ENCODE measurements at regions not wholly inside any gene's neighbourhood (a gene's known extent, or its start where the extent isn't known, plus 50 kb on each side); places are given as distances from the start of the nearest gene placed in this dataset.
"Not testable (repeated sequence)": the region's sequence is repeated elsewhere in the genome, so short reads cannot be mapped to it uniquely, and the experiment has no call there.

DNA sequence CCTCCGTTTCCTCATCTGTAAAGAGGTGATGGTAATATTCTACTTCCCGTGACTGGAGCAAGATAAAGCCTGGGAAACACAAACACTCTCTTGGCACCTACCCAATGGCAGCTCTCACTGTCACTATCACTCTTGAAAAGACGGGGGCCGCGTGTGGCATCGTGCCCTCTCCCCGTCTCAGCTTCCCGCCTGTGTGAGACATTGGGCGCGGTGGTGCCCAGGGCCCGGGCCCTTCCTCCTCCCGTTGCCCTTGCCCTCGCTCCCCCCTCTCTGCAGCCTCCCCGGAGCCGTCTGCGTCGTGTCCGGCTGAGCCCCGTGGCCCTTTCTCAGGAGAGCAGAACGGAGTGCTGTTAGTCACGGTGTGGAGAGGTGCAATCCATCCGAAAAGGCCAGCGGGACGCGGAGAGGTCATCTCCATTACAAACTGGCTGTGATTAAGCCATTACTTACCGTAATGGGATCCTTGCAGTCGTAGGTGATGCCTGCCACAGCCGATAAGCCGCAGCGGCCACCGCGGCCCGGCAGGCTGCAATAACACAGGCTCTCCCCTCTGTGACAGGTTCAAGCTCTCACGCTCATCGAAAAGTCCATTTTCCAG is 156.4 kb upstream of the ZC3H12A start:
- no peak for DNase-seq (ENCODE audit: low spot score)

DNA sequence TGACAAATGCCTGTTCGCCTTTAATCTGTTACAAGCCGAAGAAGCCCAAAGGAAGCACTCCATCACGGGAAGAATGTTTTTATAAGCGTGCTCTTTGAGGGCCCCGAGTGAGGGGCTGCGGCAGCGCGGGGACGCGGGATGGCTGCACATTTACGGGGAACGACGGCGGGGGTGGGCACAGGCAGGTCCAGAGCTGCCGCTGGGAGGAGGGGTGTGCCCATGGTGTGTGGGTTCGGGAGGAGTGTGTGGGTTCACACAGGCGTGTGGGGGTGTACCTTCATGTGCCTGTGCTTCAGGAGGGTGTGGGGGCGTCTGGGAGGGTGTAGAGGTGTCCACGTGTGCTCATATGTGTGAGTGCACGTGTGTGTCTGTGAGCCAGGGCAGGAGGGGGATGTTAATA is 155.9 kb upstream of the ZC3H12A start:
- DNase-seq (ENCODE audit: low spot score): no peak

DNA sequence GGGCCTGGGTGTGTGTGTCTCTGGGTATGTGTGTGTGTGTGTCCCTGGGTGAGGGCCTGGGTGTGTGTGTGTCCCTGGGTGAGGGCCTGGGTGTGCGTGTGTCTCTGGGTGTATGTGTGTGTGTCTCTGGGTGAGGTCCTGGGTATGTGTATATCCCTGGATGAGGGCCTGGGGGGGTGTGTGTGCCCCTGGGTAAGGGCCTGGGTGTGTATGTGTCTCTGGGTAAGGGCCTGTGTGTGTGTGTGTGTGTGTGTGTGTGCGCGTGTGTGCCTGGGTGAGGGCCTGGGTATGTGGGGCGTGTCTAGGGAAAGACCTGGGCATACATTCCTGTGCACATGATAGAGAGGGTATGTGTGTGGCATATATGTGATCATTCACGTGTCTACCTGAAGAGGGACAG is 155.1 kb upstream of the ZC3H12A start:
- no peak for DNase-seq (ENCODE audit: low spot score)

DNA sequence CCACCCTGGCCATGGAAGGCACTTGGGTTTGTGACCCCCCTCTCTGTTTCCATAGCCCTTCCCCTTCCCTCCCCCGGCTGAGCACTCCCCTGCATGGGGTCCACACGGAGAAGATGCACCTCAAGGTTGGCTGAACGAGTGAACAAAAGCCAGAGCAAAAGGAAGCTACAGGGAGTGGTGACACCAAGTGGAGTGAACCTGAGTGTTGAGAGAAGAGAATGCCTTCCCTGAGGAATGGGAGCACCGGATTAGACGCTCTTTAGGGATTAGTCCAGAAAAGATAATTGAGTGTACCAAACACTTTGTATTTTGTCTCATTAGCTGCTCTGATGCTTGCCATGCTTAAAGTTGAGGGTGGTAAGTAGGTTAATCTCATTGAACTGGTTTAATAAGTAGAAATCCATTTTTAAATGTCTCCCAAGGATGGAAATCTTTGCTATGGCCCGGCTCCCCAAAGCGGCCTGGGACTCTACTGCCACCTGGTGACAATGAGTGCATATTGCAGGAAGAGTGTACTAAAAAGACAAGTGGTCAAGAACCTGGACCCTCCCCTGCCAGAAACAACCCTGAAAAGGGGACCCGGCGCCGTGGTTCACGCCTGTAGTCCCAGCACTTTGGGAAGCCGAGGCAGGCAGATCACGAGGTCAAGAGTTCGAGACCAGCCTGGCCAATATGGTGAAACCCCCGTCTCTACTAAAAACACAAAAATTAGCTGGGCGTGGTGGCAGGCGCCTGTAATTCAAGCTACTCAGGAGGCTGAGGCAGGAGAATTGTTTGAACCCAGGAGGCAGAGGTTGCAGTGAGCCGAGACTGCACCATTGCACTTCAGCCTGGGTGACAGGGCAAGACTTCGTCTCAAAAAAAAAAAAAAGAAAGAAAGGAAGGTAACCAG is 150.6 kb upstream of the ZC3H12A start:
- no peak for DNase-seq (ENCODE audit: low spot score)

DNA sequence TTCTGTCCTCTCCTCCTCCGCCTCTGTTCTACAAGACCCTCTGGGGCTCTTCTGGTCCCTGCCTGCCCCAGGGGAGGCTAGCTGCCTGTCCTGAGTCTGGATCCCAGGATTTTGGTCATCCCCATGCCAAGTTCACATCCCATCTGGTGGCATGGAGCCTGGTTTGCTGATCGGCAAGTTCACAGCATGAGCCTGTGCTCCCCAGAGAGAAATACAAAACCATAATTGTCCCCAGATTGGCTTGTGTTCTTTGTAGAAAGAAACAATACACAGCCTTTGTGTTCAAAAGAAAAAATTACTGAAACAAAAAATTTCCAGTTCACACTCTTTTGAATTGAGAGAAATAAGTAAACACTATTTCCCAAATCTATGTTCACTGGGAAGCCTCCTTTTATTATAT is 149.4 kb upstream of the ZC3H12A start:
- DNase-seq (ENCODE audit: low spot score): no peak

DNA sequence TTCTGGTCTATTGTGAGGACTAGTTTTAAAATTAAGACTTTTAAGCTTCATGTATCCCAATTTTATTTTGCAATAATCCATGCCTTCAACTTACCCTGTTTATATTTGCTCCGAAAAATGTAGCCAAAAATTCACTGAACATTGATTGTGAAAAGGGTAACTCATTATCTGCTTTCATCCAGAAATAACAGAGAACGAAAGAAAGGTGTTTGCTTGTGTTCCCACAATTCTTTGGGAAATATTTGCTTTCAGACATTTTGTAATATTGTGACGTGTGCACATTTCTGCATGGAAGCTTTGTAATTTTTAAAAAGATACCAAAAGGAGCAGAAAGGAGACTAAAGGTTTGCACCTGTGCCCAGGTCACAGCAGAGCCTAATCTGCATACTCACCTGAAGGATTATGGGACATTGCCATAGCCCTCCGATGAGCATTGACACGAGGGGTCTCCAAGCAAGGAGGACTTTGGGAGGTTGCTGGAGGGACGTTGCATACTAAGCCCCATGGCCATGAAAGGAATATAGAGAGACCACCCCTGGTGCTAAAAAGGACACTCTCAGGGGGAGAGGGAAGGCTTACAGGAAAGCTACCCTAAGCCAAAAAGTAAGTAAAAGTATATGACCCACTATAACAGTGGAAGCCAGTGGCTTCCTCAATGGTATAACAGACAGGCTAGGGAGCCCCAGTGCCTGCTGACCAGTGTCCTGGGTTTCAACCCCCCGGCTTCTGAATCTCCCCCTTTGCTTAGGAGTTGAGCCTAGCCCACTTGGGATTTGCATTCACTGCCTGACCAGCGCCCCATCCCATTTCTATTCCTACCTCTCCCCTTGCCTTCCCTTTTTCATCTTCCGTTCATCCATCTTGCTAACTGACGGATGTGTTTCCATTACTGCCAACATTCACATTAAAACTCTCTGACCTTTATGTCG is 148.6 kb upstream of the ZC3H12A start:
- DNase-seq (ENCODE audit: low spot score): no peak

DNA sequence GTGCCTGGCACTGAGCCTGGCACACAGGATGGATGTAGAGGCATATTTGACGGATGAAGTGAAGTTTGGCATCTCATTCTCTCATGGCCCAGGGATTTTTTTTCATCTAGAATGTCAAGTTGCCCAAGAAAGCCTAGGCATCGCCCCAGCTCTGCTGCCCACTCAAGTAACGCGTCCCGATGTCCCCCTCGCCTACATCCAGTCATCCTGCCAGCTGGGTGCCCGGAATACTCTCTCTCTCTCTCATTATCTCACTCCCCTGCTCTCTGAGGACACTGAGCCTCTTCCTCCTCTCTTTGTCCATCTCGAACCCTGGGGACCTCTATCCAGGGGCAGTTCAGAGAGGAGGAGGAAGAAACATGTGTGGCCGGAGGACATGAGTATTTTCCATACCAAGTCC is 142.3 kb upstream of the ZC3H12A start:
- DNase-seq (ENCODE audit: low spot score): no peak

DNA sequence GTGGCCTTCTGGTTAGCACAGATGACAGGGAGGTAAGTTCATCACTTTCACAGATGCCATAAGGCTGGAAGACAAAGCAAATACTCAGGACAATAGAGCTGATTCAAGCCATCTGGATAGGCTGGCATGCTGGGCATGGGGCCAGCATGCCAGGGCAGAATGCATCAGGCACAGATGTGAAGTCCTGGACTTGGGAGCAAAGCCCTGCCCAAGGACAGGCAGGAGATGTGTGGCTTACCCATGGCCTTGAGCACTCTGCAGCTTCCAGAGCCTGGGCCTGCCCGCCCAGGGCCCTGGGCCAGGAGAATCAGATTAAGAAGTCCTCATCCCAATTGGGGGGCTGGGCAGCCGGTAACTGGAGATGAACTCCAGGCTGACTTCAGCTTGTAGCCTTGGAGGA is 135.7 kb upstream of the ZC3H12A start:
- DNase-seq (ENCODE audit: low spot score): no peak

DNA sequence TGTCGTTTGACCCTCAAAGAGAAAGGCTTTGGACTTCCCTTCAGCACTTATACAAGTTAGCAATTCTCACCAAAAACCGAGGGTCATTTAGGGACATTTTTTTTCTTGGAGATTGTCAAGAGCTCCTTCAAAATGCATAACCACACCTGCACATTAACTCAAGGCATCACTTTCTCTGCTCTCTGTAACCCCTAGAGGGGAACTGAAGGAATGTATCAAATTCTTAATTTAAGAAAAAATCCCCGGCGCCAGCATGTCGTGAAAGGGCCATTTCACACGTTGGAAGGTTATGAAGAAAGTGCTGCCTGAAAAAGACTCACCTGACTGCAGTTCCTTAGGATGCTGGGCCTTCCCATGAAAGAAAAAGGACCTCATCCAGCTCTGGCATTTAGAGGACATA is 131.6 kb upstream of the ZC3H12A start:
- DNase-seq (ENCODE audit: low spot score): no peak

DNA sequence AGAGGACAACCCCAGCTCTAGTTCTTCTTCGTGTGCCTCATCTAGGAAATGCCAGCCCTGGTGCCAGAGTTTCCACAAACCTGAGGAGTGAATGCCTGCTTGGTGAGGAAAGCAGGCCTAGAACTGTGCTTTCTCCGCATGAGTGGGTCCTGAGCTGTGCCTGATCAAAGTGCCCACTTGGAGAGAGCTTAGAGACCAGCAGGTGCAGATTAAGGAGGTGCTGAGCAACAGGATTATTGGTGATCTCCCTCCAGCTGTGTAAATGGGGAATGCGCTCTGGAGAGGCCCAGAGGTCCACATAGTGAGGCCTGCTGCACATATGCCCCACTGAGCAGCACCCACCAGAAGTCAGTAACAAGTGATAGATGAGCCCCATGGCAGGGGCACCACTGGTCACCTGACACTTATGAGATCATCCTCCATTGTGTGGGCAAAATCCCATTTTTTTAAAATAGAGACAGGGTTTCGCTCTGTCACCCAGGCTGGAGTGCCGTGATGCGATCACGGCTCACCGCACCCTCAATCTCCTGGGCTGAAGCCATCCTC is 127.2 kb upstream of the ZC3H12A start:
- no peak for DNase-seq (ENCODE audit: low spot score)

DNA sequence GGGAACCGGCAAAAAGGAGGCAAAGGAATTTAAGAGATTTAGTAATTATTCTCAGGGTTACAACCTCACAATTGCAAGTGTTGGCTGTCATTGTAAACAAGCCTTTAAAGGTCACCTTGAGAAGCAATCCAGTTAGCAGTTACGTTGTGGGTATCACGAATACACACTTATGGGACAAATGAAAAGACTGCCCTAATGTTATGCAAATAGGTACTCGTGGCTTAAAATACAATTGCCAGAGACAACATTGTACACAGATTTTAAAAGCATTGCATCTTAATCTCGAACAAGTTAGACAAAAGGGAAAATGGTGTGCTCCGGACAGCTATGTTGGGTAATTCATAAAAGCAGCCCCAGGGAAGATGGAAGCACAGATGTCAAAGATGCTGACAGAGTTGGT is 120.5 kb upstream of the ZC3H12A start:
- no peak for DNase-seq (ENCODE audit: low spot score)

DNA sequence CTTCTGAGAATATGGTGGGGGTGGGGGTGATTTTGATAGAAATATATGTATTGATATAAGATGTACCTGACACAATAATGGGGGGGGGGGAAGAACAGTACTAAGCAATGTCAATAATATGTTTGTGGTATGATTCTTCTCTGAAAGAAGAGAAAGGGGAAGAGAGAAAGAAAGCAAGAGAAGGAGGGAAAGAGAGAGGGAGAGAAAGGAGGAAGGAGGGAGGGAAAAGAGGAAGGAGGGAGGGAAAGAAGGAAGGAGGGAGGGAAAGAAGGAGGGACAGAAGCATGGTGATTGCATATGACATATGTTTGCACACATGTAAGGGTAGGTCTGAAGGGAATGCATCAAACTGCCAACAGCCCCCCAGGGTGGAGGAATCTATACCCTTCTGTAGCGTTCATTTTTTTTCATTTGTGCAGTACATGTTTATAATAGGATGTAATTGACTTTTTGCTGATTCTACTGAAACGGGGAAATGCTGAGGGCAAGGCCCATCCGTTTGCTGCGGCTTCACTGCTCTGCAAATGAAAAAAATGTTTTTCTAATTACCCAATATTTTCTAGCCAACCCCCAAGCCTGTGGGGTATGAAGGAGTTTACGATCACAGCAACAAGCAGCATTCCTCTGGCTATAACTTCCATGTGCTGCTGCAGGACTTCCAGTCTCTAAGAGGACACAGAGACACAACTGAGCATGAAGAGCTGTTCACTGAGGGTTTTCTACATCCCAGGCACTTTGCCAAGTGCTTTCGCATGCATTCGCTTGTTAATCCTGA is 119.3 kb upstream of the ZC3H12A start:
- no peak for DNase-seq (ENCODE audit: low spot score)

DNA sequence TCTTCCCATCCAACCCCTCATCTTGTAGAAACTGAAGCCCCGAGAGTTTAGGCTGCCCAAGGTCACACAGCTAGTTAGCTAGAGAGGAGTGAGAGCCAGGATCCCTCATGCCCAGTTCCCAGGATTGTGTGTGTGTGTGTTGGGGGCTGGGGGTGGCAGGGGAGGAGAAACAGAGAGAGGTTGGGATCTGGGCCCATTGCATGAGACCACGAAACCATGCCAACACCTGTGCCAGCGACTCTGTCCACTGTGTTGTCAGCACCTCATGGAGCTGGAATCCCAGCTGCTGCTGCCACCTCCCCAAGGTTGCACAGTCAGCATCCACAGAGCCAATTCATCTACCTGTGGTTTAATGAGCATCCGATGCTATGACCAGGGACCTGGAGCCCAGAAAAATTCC is 115.4 kb upstream of the ZC3H12A start:
- no peak for DNase-seq (ENCODE audit: low spot score)

DNA sequence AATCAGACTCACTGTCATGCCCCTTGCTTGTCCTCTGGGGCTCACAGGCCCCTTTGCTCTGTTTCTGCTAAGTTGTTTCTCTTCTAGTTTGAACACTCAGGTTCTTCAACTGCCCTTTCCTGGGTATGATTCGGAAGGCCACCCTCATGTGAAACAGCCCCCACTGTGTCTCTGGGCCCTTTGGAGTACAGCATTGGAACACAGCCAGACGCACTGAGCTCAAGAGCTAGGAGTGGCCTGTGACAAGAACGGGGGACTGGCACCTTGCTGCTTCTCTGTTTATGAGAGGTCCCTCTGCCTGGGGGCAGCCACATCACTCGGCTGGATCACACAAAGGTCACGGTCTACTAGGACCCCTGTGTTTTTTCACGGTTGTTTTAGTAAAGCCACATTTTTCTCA is 114.4 kb upstream of the ZC3H12A start:
- DNase-seq (ENCODE audit: low spot score): no peak

DNA sequence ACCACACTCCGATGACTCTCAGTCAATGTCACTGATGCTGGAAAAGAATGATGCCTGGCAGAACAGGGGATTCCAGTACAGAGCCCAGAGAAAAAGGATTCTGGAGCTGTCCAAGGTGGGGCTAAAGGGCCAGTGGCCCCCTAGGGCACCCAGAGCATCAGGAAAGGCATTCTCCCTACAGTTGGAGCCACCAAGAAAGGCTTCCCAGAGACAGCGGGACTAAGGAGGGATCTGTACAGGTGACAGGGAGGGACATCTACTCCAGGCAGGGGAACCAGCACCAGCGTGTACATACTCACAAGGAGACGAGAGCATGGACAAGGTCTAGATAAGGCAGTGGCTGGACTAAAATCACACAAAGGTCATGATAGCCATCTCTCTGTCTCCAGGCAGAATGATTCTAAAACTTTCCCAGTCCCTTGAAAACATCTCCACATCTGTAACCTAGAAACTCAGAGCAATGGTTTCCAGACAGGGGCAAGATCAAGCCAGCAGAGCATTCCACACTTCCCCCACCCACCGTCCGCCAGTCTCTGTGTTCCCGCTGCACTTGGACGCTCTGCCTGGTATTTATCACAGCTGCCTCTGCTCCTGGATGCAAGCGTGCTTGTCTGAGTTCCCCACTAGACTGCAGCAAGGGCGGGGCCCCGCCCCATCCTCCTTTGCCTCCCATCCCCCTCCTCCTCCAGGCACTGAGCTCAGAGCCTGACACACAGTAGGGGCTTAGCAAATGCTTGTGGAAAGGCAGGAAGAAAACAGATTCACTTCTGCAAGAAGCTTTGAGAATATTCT is 111.6 kb upstream of the ZC3H12A start:
- DNase-seq (ENCODE audit: low spot score): peak; percentile 86

DNA sequence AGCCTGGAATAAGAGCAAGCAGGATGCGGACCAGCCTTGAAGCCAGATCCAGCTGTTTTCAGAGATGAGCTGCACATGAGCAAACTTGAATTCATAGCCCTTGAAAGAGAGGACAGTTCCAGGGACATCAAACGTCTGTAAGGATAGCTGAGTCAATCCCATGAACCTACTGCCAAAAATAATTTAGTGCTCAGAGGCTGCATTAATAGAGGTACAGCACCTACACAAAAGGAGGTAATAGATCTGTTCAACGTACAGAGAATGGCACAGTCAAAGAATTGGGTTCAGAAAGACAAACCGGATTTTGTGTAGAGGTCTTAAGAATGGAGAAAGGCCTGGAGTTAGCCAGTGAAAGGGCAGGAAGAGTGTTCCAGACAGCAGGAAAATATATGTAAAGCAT is 110.8 kb upstream of the ZC3H12A start:
- DNase-seq (ENCODE audit: low spot score): no peak

DNA sequence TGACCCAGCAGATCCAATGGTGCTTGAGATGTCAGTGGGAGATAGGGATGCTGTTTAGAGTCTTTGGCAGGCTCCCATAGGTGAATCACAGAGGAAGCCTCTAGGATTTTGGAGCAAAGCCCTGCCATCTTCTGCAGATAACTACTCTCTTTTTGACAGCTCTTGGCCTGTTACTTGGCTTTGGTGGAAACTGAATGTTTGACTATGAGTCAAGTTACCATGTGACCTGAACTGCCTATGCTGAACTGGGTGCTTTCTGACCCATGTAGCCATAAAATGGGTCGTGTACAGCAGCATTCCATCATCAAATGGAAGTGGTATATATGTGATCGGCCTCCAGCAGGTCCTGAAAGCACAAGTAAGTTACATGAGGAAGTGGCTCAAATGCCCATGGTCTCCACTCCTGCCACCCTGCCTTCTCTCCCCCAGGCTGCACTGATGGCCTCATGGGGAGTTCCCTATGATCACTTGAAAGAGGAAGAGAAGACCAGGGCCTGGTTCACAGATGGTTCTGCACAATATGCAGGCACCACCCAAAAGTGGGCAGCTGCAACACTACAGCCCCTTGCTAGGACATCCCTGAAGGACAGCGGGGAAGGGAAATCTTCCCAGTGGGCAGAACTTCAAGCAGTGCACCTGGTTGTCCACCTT is 105.6 kb upstream of the ZC3H12A start:
- DNase-seq (ENCODE audit: low spot score): not testable (repeated sequence)

DNA sequence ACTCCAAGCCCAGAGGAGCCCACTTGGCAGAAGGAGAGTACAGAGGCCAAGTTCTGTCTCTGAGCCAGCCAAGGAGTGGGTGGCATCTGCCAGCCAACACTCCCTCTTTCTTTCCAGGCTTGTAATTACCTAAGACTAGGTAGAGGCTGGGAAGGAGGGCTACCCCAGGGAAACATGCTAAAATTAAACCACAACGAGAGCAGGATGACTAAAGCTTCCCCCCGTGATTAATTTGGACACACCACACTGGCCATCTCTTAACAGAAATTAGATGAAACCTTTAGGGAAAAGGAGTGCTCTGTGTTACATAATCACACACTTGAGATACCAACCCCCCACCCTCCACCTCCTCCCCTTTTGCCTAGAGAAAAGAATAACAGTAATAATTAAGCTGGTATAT is 102.1 kb upstream of the ZC3H12A start:
- no peak for DNase-seq (ENCODE audit: low spot score)

DNA sequence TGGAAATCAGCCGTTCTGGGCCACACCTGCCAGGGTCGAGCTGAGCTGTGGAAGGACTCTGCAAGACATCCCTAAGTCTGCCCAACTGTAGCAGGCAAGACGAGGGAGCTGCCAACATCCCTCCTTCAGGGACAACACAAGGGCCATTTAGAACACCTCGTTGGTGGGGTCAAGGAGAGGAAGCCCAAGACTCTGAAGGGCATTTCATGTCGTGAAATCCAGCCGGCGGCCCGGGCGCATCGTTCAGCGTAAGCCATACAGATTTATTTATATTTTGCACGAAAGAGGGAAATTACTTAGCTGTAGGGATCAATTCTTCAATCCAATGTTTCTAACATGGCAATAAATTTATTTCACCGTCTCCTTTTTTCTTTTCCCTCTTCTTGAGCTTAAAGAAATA is 101.7 kb upstream of the ZC3H12A start:
- DNase-seq (ENCODE audit: low spot score): no peak

DNA sequence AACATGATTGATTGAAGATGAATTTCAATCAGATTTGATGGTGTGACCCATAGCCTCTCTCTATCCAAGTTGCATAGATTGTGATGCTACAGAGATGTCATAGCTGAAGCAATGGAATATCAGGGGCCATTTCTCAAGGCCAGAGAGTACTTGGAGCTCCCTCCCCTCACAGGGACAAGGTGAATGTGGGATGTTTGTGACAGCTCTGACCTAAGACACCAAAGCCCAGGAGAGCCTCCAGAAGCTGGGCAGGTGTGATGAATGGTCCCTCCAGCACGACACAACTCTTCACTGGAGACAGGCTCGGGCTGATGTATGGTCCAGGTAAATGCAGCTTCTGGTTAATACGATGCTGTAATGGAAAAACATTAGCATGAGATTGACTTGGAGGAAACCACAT is 101.0 kb upstream of the ZC3H12A start:
- DNase-seq (ENCODE audit: low spot score): no peak

Measured in umbilical cord (tissue), 1 donor.